HFF-Myc (cell line): ENCODE measurements at regions not wholly inside any gene's neighbourhood (a gene's known extent, or its start where the extent isn't known, plus 50 kb on each side); places are given as distances from the start of the nearest gene placed in this dataset.
"Not testable (repeated sequence)": the region's sequence is repeated elsewhere in the genome, so short reads cannot be mapped to it uniquely, and the experiment has no call there.

ENCODE experiments used
- DNase-seq: peaks from one replicate; pipeline ENCODE4 v3.0.0-alpha.2; 2011; ENCODE audit warnings: low read depth; ENCODE audit errors: extremely low read depth
- H3K4me3 ChIP-seq: replicated peaks from 2 replicates; pipeline ENCODE4 v1.5.1; 2011; ENCODE audit warnings: low read depth, mild to moderate bottlenecking, control low read depth, low read length
- TF ChIP-seq, protein P1 (sequence below): IDR thresholded peaks from 2 replicates; pipeline ENCODE4 v1.5.1; 2012; ENCODE audit warnings: mild to moderate bottlenecking, low read depth, low read length, control low read depth; ENCODE audit errors: missing control alignments

DNA sequence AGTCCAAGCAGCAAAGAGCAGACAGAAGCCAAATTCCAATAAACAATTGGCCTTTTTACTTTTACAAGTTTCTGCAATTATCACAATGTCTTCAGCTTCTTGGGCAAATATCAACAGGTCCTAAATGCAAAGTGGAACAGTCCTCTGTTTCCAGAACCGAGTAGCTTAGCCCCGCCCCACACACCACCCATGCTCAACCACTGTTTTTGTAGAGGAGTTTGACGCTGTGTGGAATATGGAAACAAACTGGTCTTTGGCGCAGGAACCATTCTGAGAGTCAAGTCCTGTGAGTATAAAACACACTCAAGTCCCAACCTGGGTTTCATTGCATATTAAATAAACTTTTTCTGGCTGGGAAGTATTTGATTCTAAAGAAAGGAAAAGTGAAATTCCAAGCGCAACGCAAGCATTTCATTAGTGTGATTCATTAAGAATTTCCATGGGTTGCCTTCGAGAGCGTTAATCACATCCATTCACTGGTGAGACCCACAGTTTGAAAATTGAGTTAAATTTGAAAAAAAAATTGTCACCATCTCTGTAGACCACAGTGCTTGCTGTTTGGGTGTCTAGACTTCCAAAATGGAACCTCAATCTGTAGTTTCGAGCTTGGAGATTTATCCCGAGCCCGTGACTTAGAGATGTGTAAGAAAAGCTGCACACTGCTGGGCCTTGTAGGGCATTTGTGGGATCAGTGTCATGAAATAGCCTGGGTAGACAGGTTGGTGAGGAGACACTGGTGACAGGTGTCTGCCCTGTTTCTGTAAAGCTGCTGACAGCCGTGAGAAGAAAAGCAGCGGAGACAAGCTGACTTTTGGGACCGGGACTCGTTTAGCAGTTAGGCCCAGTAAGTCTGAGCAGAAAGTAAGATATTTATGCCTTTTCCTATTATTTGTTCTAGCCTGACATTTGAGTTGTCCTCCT, 96.1 kb downstream of the DAD1 start:
- no peak overlapping the region for H3K4me3 ChIP-seq
- TF ChIP-seq, protein P1, sequence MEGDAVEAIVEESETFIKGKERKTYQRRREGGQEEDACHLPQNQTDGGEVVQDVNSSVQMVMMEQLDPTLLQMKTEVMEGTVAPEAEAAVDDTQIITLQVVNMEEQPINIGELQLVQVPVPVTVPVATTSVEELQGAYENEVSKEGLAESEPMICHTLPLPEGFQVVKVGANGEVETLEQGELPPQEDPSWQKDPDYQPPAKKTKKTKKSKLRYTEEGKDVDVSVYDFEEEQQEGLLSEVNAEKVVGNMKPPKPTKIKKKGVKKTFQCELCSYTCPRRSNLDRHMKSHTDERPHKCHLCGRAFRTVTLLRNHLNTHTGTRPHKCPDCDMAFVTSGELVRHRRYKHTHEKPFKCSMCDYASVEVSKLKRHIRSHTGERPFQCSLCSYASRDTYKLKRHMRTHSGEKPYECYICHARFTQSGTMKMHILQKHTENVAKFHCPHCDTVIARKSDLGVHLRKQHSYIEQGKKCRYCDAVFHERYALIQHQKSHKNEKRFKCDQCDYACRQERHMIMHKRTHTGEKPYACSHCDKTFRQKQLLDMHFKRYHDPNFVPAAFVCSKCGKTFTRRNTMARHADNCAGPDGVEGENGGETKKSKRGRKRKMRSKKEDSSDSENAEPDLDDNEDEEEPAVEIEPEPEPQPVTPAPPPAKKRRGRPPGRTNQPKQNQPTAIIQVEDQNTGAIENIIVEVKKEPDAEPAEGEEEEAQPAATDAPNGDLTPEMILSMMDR, result no peak

DNA sequence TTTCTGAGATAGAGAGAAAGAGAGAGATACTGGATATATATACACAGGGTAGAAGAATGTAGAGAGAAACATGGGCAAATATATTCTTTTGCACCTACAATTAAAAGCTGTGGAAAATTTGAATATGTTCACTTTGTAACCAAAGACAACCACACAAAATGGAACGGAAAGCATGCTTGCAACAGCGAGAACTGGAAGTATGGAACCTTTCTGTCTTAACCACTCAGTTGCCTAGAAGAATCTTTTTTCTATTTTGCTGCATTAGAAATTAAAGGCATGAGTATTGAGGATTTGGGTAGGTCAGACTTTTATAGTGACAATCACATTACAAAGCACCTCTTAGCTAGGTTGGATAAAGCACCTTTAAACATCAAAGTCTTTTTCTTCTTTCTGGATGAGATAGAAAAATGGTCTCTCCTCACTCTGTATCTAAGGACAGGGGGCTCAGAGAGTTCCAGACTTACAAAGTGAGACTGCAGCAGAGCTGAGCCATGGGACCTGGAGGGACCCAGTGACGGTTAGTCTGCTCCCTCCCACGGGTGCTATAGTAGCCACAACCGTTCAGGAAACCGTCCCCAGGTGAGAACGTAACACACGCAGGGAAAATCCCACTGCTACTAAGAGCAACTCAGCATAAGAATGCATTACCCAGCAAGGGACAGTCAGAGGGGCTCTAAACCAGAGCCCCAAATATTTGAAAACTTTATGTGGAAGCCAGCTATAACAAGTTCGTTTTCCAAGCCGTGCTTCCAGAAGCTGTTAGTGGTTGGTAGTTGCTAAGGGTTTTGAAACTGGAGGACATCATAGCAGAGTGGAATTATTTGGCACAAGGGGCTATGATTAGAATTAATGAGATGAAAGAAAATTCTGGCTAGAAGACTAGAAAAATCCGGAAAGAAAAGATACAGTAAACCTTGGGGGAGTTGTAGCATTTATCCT, 97.1 kb downstream of the DAD1 start:
- no peak overlapping the region for H3K4me3 ChIP-seq
- DNase-seq, result no peak
- TF ChIP-seq, protein P1, result no peak

More for the DNA sequence above, 96.1 kb downstream of the DAD1 start:
- DNase-seq, result no peak

DNA sequence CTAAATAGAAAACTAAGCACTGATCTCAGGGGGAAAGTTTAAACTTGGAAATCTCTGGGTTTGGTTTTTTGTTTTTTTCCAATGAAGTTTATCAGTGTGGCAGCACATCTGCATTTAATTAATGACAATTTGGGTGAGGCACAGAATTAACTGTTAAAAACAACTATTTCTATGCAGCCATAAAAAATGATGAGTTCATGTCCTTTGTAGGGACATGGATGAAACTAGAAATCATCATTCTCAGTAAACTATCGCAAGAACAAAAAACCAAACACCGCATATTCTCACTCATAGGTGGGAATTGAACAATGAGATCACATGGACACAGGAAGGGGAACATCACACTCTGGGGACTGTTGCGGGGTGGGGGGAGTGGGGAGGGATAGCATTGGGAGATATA, 98.0 kb downstream of the DAD1 start:
- not testable (repeated sequence) for H3K4me3 ChIP-seq, DNase-seq

DNA sequence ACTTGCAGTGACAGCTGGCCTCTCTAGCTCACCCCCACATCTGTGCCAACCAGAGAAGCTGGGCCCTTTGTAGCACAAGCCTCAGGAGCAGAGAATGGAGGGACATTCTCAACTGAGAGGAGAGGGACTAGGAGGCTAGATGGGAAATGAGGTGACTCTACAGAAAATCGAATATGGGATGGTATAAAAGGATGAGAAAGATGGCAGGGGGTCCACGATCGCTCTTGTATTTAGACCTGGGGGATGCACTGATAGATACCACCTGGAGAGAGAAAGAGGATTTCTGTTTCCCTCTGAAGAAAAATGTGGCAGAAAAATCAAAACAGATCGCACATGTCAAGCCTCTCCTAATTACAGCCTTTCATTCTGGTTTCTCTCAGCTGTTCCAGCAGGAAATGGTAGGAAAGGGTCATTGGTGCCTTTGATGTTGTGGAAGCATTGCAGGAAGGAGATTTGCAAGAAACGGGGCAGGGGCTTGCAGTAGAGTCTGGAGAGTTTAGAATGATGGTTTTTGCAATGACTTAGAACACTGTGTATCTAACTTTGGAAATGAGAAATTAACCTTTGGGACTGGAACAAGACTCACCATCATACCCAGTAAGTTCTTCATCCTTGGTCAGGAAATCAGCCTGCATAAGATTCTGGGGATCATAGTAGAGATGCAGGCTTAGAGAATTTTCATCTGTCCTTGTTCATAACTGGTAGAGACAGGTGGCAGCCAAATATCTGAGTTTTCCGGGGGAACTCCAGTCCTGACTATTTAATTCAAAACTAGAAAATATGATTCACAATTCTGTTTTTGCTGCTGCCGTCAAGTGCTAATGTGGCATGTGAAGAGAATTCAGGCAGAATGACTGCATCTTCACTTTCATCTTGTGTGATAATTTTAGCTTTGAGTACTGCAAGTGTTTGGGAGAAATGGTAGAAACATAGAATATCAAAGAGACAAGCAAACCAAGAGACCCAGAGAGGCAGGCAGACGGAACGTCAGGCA, 98.8 kb downstream of the DAD1 start:
- H3K4me3 ChIP-seq, result no peak overlapping the region
- TF ChIP-seq, protein P1, result no peak

DNA sequence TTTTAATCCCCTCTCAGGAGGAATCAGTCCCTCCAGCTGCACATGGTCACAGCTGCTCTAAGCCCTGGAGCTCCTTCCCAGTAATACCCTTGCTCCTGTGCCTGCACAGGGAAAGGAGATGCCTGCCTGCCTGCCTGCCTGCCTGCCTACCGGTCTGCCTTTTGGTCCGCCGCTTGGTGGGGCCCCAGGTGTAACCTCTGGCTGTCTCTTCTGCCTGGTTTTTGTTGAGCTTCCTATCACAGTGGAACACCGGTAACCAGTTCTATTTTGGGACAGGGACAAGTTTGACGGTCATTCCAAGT, 99.8 kb downstream of the DAD1 start:
- DNase-seq, result no peak
- no peak overlapping the region for H3K4me3 ChIP-seq
- TF ChIP-seq, protein P1, result no peak

More for the DNA sequence above, 98.8 kb downstream of the DAD1 start:
- no peak for DNase-seq

DNA sequence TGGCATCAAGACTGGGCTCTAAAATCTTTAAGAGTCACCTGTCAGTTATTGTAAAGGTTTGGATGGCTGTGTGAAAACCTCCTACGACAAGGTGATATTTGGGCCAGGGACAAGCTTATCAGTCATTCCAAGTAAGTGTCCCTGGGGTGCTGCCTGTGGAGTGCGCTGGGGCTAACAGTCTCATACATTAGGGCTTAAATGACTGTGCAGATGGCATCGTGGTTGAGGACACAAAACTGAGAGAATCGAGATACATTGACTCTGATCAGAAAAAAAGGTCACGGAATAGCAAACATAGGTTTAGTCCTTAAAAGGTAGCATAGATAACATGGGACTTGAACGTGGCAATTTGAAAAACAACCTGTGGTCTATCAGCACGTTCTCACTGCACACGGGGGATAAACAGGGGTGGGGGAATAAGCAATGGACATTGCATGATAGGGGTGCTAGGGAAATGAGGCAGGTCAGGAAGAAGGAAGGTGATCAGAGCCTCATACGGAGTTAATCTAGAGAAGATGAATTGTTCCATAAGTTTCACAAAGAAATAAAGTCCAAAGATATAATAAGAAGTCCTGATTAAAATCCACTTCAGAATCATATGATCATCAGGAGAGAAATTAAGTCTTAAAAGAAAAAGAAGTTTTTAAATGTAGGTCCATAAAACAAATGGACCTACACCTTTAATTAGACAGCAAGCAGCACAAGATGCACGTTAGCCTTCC, 100.3 kb downstream of the DAD1 start:
- no peak overlapping the region for H3K4me3 ChIP-seq
- no peak for DNase-seq

More for the DNA sequence above, 100.3 kb downstream of the DAD1 start:
- TF ChIP-seq, protein P1, result no peak
